IMR-90 (cell line): ENCODE measurements at regions not wholly inside any gene's neighbourhood (a gene's known extent, or its start where the extent isn't known, plus 50 kb on each side); places are given as distances from the start of the nearest gene placed in this dataset.

ENCODE experiments used
- ATAC-seq: fragments of 200-7000 bp; cut with Tn5 transposase; 2 replicates; pipeline ENCODE4 v1.9.1; 2020; ENCODE audit warnings: low read depth, mild to moderate bottlenecking, moderate library complexity
- BruUV-seq: library from RNA; stranded (reverse); fragments of 400-500 nt; replicated peaks from 2 replicates; lab custom pipeline; 2021; lab: Mats Ljungman, UMichigan
- CTCF ChIA-PET: fragments of 300-600 bp; formaldehyde crosslinking; extraction: SDS; loops from one replicate; lab custom pipeline; 2021; ENCODE audit warnings: antibody characterized with exemption; lab: Yijun Ruan, JAX
- POLR2A ChIA-PET: fragments of 300-600 bp; sonication (Branson Sonifier 250); formaldehyde crosslinking; loops from one replicate; lab custom pipeline; 2022; ENCODE audit warnings: antibody characterized with exemption; ENCODE audit not compliant: unreplicated experiment; lab: Charles Lee
- DNase-seq: peaks from one replicate; pipeline ENCODE4 v3.0.0; 2013
- H2AFZ ChIP-seq: replicated peaks from 2 replicates; pipeline ENCODE3; 2013; ENCODE audit warnings: low read length, mild to moderate bottlenecking; ENCODE audit not compliant: poor library complexity
- H2AK5ac ChIP-seq: 2 replicates; pipeline ENCODE4 v1.6.1; 2013; ENCODE audit warnings: low read depth, low read length, inconsistent platforms
- H2AK9ac ChIP-seq: replicated peaks from 2 replicates; pipeline ENCODE3; 2013; ENCODE audit warnings: mild to moderate bottlenecking, low read depth, low read length, moderate library complexity; ENCODE audit not compliant: poor library complexity
- H2BK120ac ChIP-seq: 2 replicates; pipeline ENCODE4 v1.6.1; 2013; ENCODE audit warnings: low read depth, low read length, inconsistent platforms
- H2BK15ac ChIP-seq: 3 replicates; pipeline ENCODE4 v1.6.1; 2013; ENCODE audit warnings: low read depth, low read length, inconsistent platforms
- H2BK20ac ChIP-seq: 2 replicates; pipeline ENCODE4 v1.6.1; 2013; ENCODE audit warnings: low read depth, mild to moderate bottlenecking, inconsistent platforms, low read length, moderate library complexity
- H2BK5ac ChIP-seq: 2 replicates; pipeline ENCODE4 v1.6.1; 2013; ENCODE audit warnings: mild to moderate bottlenecking, low read depth, low read length, inconsistent platforms; ENCODE audit not compliant: poor library complexity, severe bottlenecking
- H3K14ac ChIP-seq: replicated peaks from 2 replicates; pipeline ENCODE4 v1.6.1; 2013; ENCODE audit warnings: low read depth, low read length, inconsistent platforms
- H3K18ac ChIP-seq: 2 replicates; pipeline ENCODE4 v1.6.1; 2013; ENCODE audit warnings: low read depth, low read length, control low read depth
- H3K23ac ChIP-seq: 2 replicates; pipeline ENCODE4 v1.6.1; 2013; ENCODE audit warnings: low read depth, low read length, inconsistent platforms
- H3K27ac ChIP-seq: 2 replicates; pipeline ENCODE4 v1.5.1; 2013; ENCODE audit warnings: mild to moderate bottlenecking, control low read depth, low read length; ENCODE audit not compliant: insufficient read depth
- H3K27me3 ChIP-seq: 2 replicates; pipeline ENCODE4 v1.6.1; 2013; ENCODE audit warnings: low read length; ENCODE audit not compliant: control insufficient read depth, insufficient read depth
- H3K36me3 ChIP-seq: 2 replicates; pipeline ENCODE4 v1.6.1; 2013; ENCODE audit warnings: low read length, mixed read lengths; ENCODE audit not compliant: control insufficient read depth, insufficient read depth
- H3K4ac ChIP-seq: 2 replicates; pipeline ENCODE4 v1.6.1; 2013; ENCODE audit warnings: low read depth, low read length, inconsistent platforms
- H3K4me1 ChIP-seq: 2 replicates; pipeline ENCODE4 v1.6.1; 2013; ENCODE audit warnings: low read length, mixed read lengths; ENCODE audit not compliant: control insufficient read depth, insufficient read depth
- H3K4me2 ChIP-seq: 2 replicates; pipeline ENCODE4 v1.6.1; 2013; ENCODE audit warnings: low read depth, mild to moderate bottlenecking, control low read depth, low read length, moderate library complexity
- H3K4me3 ChIP-seq: 2 replicates; pipeline ENCODE4 v1.5.1; 2013; ENCODE audit warnings: low read depth, mild to moderate bottlenecking, control low read depth, low read length, moderate library complexity; ENCODE audit not compliant: insufficient read depth
- H3K56ac ChIP-seq: 2 replicates; pipeline ENCODE4 v1.6.1; 2013; ENCODE audit warnings: low read length, inconsistent platforms; ENCODE audit not compliant: insufficient read depth; ENCODE audit errors: extremely low read depth
- H3K79me1 ChIP-seq, 2 experiments: 2 replicates each; pipeline ENCODE4 v1.6.1; 2013; ENCODE audit warnings: low read length in 2 of 2, inconsistent platforms in 1 of 2, low read depth in 1 of 2
- H3K9ac ChIP-seq: 2 replicates; pipeline ENCODE4 v1.6.1; 2013; ENCODE audit warnings: low read depth, low read length, control low read depth
- H3K9me1 ChIP-seq: 2 replicates; pipeline ENCODE4 v1.6.1; 2013; ENCODE audit warnings: low read length, inconsistent platforms; ENCODE audit not compliant: insufficient read depth
- H3K9me3 ChIP-seq: 2 replicates; pipeline ENCODE4 v1.6.1; 2013; ENCODE audit warnings: low read length; ENCODE audit not compliant: control insufficient read depth, insufficient read depth
- H4K20me1 ChIP-seq: 2 replicates; pipeline ENCODE4 v1.6.1; 2013; ENCODE audit warnings: low read length, inconsistent platforms; ENCODE audit not compliant: insufficient read depth
- H4K5ac ChIP-seq: 2 replicates; pipeline ENCODE4 v1.6.1; 2013; ENCODE audit warnings: mild to moderate bottlenecking, low read depth, low read length, control low read depth
- H4K8ac ChIP-seq, 2 experiments: 2 replicates each; pipeline ENCODE4 v1.6.1; 2013; ENCODE audit warnings: low read depth in 2 of 2, low read length in 2 of 2, control low read depth in 1 of 2, inconsistent platforms in 1 of 2
- H4K91ac ChIP-seq: 2 replicates; pipeline ENCODE4 v1.6.1; 2013; ENCODE audit warnings: low read depth, low read length, inconsistent platforms; ENCODE audit not compliant: insufficient read depth
- CEBPB ChIP-seq: IDR thresholded peaks from 2 replicates; pipeline ENCODE4 v1.6.1; 2012; ENCODE audit warnings: low read depth, low read length, improper control_type of control experiment
- CTCF ChIP-seq: conservative IDR thresholded peaks from 2 replicates; pipeline ENCODE4 v1.5.1; 2012; ENCODE audit warnings: mild to moderate bottlenecking, low read depth, low read length, improper control_type of control experiment
- MAFK ChIP-seq: IDR thresholded peaks from 2 replicates; pipeline ENCODE4 v1.6.1; 2012; ENCODE audit warnings: low read depth, low read length, improper control_type of control experiment
- MAZ ChIP-seq: IDR thresholded peaks from 2 replicates; pipeline ENCODE4 v1.6.1; 2012; ENCODE audit warnings: low read depth, mild to moderate bottlenecking, low read length, improper control_type of control experiment, moderate library complexity, borderline replicate concordance
- POLR2A ChIP-seq: IDR thresholded peaks from 2 replicates; pipeline ENCODE4 v1.6.1; 2012; ENCODE audit warnings: mild to moderate bottlenecking, low read depth, low read length
- RCOR1 ChIP-seq: IDR thresholded peaks from 2 replicates; pipeline ENCODE4 v1.6.1; 2012; ENCODE audit warnings: mild to moderate bottlenecking, low read length, improper control_type of control experiment; ENCODE audit not compliant: insufficient replicate concordance
- RFX5 ChIP-seq: IDR thresholded peaks from 2 replicates; pipeline ENCODE4 v1.8.0; 2012; ENCODE audit warnings: low read depth, mild to moderate bottlenecking, low read length, moderate library complexity
- SMC3 ChIP-seq: fragments of 150-350 bp; IDR thresholded peaks from 2 replicates; pipeline ENCODE4 v1.6.1; 2016; ENCODE audit warnings: low read depth, mild to moderate bottlenecking, antibody characterized with exemption, low read length, moderate library complexity
- dilution Hi-C: fragments of 300-500 bp; cut with HindIII; formaldehyde crosslinking; loops from one replicate; pipeline ENCODE4 v1.14.3; 2018; ENCODE audit warnings: low sequenced_read_pairs; ENCODE audit not compliant: unreplicated experiment
- in situ Hi-C: fragments of 300-500 bp; cut with MboI; formaldehyde crosslinking; loops from 3 replicates; pipeline ENCODE4 v1.14.3; 2019; ENCODE audit warnings: low sequenced_read_pairs, inconsistent platforms, mixed read lengths
- intact Hi-C: fragments of 100-400 bp; cut with micrococcal nuclease; formaldehyde crosslinking; loops from 2 replicates; pipeline ENCODE4 v1.10.0; 2022

DNA sequence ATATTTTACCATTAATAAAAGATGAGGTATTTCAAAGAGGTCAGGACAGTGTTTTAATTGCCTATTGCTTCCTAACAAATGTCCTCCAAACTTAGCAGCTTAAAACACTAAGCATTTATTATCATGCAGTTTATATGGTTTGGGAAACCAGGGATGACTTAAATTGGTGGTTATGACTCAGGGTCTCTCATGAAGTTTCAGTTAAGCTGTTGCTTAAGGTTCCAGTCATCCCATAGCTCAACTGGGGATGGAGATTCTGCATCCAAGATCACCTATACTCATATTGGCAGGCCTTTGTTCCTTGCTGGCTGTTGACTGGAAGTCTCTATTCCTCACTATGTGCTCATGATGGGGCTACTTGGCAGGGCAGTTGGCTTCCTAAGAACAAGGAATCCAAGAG is 1329.9 kb upstream of the GOT2 start:
- no peak overlapping the region for H3K27ac ChIP-seq
- in situ Hi-C loops: no loop called here
- no peaks in the 10 kb centered on the region for H3K27me3 ChIP-seq
- H2BK120ac ChIP-seq: no peak overlapping the region
- BruUV-seq: no TSS peak
- H3K14ac ChIP-seq: no peak overlapping the region
- H4K91ac ChIP-seq: no peak overlapping the region
- H3K18ac ChIP-seq: no peak overlapping the region
- no peak overlapping the region for H2AFZ ChIP-seq
- H2BK15ac ChIP-seq: no peak overlapping the region
- H4K20me1 ChIP-seq: no peaks in the 10 kb centered on the region
- H3K4me3 ChIP-seq: no peak overlapping the region
- no peak overlapping the region for H2AK9ac ChIP-seq
- H3K4me1 ChIP-seq: no peaks in the 10 kb centered on the region
- no peak for ATAC-seq
- H4K5ac ChIP-seq: no peak overlapping the region
- no peak overlapping the region for H4K8ac ChIP-seq
- no peak overlapping the region for H3K4me2 ChIP-seq
- H2BK20ac ChIP-seq: no peak overlapping the region
- no peaks in the 10 kb centered on the region for H3K9me1 ChIP-seq
- intact Hi-C loops: no loop called here
- H3K36me3 ChIP-seq: no peaks in the 10 kb centered on the region
- no peak overlapping the region for H3K9ac ChIP-seq
- no peak overlapping the region for H3K56ac ChIP-seq
- H3K23ac ChIP-seq: no peak overlapping the region
- H3K9me3 ChIP-seq: peaks cover 2% of the 10 kb centered on the region; the same call in 1 of the 2 replicates
- no peak overlapping the region for H3K4ac ChIP-seq
- H2BK5ac ChIP-seq: no peak overlapping the region
- H2AK5ac ChIP-seq: no peak overlapping the region
- ChIA-PET POLR2A (no interaction called here), CTCF (no interaction called here)
- H3K79me1 ChIP-seq: no peaks in the 10 kb centered on the region
- dilution Hi-C loops: no loop called here
- no peak for DNase-seq
- TF ChIP-seq RCOR1 (no peak), RFX5 (no peak), SMC3 (no peak), POLR2A (no peak), CTCF (no peak), MAFK (no peak), MAZ (no peak), CEBPB (no peak)
